Right atrium auricular region (tissue), 2 donors: ENCODE measurements at regions not wholly inside any gene's neighbourhood (a gene's known extent, or its start where the extent isn't known, plus 50 kb on each side); places are given as distances from the start of the nearest gene placed in this dataset.

Experiments used
- DNase-seq: peaks from one replicate; pipeline ENCODE4 v3.0.0-alpha.2; 2019; ENCODE audit warnings: low spot score
- H3K27ac ChIP-seq, 2 donors: fragments of 200-600 bp; sonication (generic); 1 replicate in 1 of 2; 2 replicates in 1 of 2; pipeline ENCODE4 v1.5.1; 2016 to 2019
- H3K27me3 ChIP-seq, 2 donors: fragments of 200-600 bp; sonication (generic); one replicate each; pipeline versions ENCODE4 v1.5.1 to v1.6.0; 2017 to 2019
- H3K36me3 ChIP-seq: fragments of 200-600 bp; sonication (generic); one replicate; pipeline ENCODE4 v1.5.1; 2016
- H3K4me1 ChIP-seq, 2 donors: fragments of 200-600 bp; sonication (generic); one replicate each; pipeline versions ENCODE4 v1.5.1 to v1.6.0; 2017 to 2019
- H3K4me3 ChIP-seq, 2 donors: fragments of 200-600 bp; sonication (generic); 1 replicate in 1 of 2; 2 replicates in 1 of 2; pipeline ENCODE4 v1.5.1; 2017 to 2019; ENCODE audit warnings: mild to moderate bottlenecking in 1 of 2, moderate library complexity in 1 of 2
- H3K9me3 ChIP-seq, 2 donors: fragments of 200-600 bp; sonication (generic); one replicate each; pipeline ENCODE4 v1.5.1; 2019
- TF ChIP-seq, protein P1 (sequence below), 2 donors: fragments of 200-600 bp; sonication (generic); IDR thresholded peaks; one replicate each; pipeline ENCODE4 v1.5.1; 2019; ENCODE audit warnings: antibody characterized with exemption in 2 of 2

DNA sequence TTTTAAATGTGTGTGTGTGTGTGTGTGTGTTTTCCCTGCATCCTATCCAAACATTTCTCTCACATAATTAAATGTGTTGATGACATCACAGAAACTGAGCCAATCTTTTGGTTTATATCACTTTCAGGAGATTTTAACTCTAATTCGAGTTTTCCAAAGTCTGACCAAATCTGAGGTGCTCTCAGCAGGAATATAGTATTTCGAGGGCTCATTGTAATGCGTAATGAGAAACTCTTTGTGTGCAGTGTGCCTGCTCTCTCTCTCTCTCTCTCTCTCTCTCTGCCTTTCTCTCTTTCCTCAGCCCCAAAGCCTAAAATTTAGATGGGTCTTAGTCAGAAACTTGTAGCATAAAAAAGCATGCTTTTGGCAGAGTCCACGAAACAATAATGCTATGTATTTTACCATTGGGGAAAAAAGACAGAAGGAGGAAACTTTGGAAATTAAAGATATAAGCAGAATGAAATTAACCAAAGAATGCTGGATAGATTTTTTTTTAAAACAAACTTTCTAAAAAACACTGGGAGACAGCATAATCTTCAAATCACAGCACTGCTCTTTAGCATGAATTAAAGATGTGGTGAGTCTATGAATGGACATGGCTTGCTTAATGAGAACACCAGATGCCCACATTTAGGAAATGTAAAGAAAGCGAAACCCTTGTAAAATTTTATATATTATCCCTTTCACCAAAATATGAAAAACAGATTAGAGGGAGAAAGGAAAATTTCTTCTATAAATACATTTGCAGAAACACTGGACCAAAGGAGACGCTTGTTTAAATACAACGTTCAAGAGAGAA, 206.8 kb upstream of the HABP2 start:
- Histone ChIP-seq H3K4me3 (no peak overlapping the region), H3K36me3 (no peaks in the 10 kb centered on the region), H3K27ac (no peak overlapping the region), H3K27me3 (no peaks in the 10 kb centered on the region), H3K9me3 (no peaks in the 10 kb centered on the region), H3K4me1 (peaks cover 0 to 4% of the 10 kb centered on the region in 2 donors)
- no peak for DNase-seq
- TF ChIP-seq, protein P1, sequence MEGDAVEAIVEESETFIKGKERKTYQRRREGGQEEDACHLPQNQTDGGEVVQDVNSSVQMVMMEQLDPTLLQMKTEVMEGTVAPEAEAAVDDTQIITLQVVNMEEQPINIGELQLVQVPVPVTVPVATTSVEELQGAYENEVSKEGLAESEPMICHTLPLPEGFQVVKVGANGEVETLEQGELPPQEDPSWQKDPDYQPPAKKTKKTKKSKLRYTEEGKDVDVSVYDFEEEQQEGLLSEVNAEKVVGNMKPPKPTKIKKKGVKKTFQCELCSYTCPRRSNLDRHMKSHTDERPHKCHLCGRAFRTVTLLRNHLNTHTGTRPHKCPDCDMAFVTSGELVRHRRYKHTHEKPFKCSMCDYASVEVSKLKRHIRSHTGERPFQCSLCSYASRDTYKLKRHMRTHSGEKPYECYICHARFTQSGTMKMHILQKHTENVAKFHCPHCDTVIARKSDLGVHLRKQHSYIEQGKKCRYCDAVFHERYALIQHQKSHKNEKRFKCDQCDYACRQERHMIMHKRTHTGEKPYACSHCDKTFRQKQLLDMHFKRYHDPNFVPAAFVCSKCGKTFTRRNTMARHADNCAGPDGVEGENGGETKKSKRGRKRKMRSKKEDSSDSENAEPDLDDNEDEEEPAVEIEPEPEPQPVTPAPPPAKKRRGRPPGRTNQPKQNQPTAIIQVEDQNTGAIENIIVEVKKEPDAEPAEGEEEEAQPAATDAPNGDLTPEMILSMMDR (IDR thresholded peaks at IDR 0.05) = no peak

DNA sequence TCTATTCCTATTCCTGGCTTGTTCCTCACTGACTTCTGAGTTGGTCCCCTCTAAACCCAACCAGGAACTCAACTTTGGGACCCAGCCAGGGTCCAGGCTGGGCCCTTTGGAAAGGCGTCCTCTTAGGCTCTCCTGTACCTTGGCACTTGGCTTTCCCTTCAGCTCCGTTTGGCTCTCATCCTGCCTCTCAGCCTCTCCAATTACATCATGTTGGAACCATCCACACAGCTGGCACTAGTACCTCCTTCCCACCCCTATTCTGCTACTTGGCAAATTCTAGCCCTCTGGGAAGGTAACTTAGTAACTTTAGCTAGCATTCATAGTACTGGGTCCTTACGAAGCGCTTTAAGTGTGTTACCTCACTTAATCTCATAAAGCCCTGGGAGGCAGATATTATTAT, 205.3 kb upstream of the HABP2 start:
- Histone ChIP-seq H3K9me3 (no peaks in the 10 kb centered on the region), H3K36me3 (no peaks in the 10 kb centered on the region), H3K4me3 (no peak overlapping the region), H3K27me3 (no peaks in the 10 kb centered on the region), H3K4me1 (peaks cover 0 to 4% of the 10 kb centered on the region in 2 donors), H3K27ac (no peak overlapping the region)
- TF ChIP-seq, protein P1 (IDR thresholded peaks at IDR 0.05) = no peak
- no peak for DNase-seq

DNA sequence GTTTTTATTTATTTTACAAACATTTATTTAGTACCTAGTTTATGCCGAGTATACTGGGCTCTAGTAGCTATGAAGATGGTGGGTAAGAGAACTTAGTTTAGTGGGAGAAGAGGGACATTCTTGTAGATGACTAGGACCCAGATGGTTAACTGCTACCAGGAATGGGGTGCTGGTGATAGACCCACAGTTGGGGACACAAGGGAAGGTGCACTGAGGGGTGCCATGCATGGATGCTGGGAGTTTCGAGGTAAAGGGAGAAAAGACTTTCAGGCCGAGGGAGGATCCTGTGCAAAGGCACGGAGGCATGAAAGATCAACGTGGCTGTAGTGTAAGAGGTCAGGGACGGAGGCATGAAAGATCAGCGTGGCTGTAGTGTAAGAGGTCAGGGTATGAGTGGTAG, 204.2 kb upstream of the HABP2 start:
- Histone ChIP-seq H3K27ac (no peak overlapping the region), H3K4me1 (peaks cover 0 to 4% of the 10 kb centered on the region in 2 donors), H3K36me3 (no peaks in the 10 kb centered on the region), H3K9me3 (no peaks in the 10 kb centered on the region), H3K27me3 (no peaks in the 10 kb centered on the region), H3K4me3 (no peak overlapping the region)
- DNase-seq = no peak
- TF ChIP-seq, protein P1 (IDR thresholded peaks at IDR 0.05) = no peak

DNA sequence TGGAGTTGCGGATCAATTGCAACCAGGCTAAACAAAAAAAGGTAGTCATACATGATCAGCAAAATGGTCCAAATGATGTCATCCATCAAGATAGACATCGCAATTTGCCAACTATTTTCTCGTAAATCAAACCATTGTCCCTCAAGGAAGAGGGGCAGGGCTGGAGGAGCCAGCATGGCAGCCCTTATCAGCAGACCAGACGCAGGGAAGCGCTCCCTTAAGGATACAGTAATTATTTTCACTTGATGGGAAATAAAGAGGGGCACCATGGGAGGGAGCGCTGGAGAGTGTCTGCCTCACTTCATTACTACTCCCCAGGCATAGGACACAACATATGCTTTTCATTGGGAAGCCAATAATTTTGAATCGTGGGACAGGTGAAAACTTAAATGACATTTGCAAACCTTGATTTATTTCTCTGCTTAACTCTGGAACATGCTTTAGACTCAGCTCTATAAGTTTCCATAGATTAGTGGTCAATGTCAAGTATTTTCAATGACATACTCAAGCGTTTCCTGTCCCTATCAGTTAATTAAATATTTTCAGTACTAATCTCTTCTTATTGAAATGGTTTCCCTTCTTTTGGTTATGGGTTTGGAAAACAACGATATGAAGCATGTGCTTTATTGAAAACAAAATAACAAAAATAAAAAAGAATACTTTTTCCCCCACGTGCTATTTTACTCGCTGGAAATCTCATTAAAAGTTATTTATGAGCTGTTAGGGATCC, 202.4 kb upstream of the HABP2 start:
- DNase-seq = no peak
- H3K4me1 ChIP-seq = peaks cover 0 to 4% of the 10 kb centered on the region in 2 donors
- H3K36me3 ChIP-seq = no peaks in the 10 kb centered on the region
- no peaks in the 10 kb centered on the region for H3K9me3 ChIP-seq
- TF ChIP-seq, protein P1 (IDR thresholded peaks at IDR 0.05) = no peak
- H3K27ac ChIP-seq = no peak overlapping the region
- H3K27me3 ChIP-seq = no peaks in the 10 kb centered on the region
- no peak overlapping the region for H3K4me3 ChIP-seq

DNA sequence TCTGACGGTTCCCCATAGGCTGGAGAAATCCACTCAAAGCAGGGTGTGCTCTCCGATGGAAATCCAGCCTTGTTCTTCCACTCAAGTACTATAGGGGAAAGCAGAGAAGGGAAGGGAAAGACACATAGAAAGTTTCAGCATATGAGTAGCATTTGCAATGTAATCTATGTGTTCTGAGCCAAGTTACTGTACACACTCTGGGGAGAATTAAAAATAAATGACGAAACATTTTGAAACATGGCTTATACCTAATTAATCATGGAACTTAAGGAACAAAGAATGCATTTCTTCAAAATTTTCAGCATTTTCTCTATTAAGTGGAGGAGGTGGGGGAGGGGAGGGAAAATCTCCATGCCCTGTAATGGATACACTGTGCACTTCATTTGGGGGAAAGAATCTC, 198.1 kb upstream of the HABP2 start:
- Histone ChIP-seq H3K9me3 (no peaks in the 10 kb centered on the region), H3K4me3 (no peak overlapping the region), H3K27me3 (no peaks in the 10 kb centered on the region), H3K4me1 (no peaks in the 10 kb centered on the region), H3K36me3 (no peaks in the 10 kb centered on the region), H3K27ac (no peak overlapping the region)
- TF ChIP-seq, protein P1 (IDR thresholded peaks at IDR 0.05) = no peak
- DNase-seq = no peak
